Spinal cord (tissue), 9 donors: ENCODE measurements at regions not wholly inside any gene's neighbourhood (a gene's known extent, or its start where the extent isn't known, plus 50 kb on each side); places are given as distances from the start of the nearest gene placed in this dataset.
A peak's percentile ranks its signal among the peaks of the same experiment; 100 is the strongest.
"Not testable (repeated sequence)": the region's sequence is repeated elsewhere in the genome, so short reads cannot be mapped to it uniquely, and the experiment has no call there.

ENCODE experiments used
- DNase-seq, 6 donors: peaks; one replicate each; pipeline versions ENCODE4 v3.0.0 to v3.0.0-alpha.2; 2013 to 2015; ENCODE audit warnings: low spot score in 6 of 6, low read depth in 4 of 6
- H3K27ac ChIP-seq: one replicate; pipeline ENCODE4 v1.5.1; 2013; ENCODE audit warnings: low read depth, low read length, control low read depth
- H3K27me3 ChIP-seq: one replicate; pipeline ENCODE4 v1.6.1; 2013; ENCODE audit warnings: low read length; ENCODE audit not compliant: control insufficient read depth, insufficient read depth
- H3K36me3 ChIP-seq: one replicate; pipeline ENCODE4 v1.6.1; 2013; ENCODE audit warnings: low read length; ENCODE audit not compliant: control insufficient read depth, insufficient read depth
- H3K4me1 ChIP-seq: one replicate; pipeline ENCODE4 v1.6.1; 2013; ENCODE audit warnings: low read length; ENCODE audit not compliant: control insufficient read depth, insufficient read depth
- H3K4me3 ChIP-seq: one replicate; pipeline ENCODE4 v1.5.1; 2013; ENCODE audit warnings: low read depth, low read length, control low read depth
- H3K9me3 ChIP-seq: one replicate; pipeline ENCODE4 v1.6.1; 2013; ENCODE audit warnings: low read length; ENCODE audit not compliant: control insufficient read depth, insufficient read depth
- WGBS: methylation state at CpG from one replicate; pipeline ENCODE4 v1.1.5; 2013; ENCODE audit warnings: missing lambda C conversion rate; ENCODE audit not compliant: insufficient coverage; 5-methylcytosine and 5-hydroxymethylcytosine counted together
- donor health status: healthy.

- DNase-seq: peak in 1 of 6 donors; percentile 6
- Histone ChIP-seq H3K27me3 (no peaks in the 10 kb centered on the region), H3K9me3 (peaks cover 3% of the 10 kb centered on the region), H3K4me1 (no peaks in the 10 kb centered on the region), H3K27ac (no peak overlapping the region), H3K4me3 (no peak overlapping the region), H3K36me3 (no peaks in the 10 kb centered on the region)
- 80% methylated on average over 1 of the region's 2 CpGs for WGBS
Measured at GRCh38 chr10:20492447-20492846, 404.7 kb downstream of the NEBL start.

GRCh38 chr10:20489961-20490360 is 407.1 kb downstream of the NEBL start:
- no peak overlapping the region for H3K27ac ChIP-seq
- no peak overlapping the region for H3K4me3 ChIP-seq
- no peaks in the 10 kb centered on the region for H3K36me3 ChIP-seq
- no CpG with 5 or more reads among the region's 4 CpGs for WGBS
- no peaks in the 10 kb centered on the region for H3K4me1 ChIP-seq
- H3K27me3 ChIP-seq: no peaks in the 10 kb centered on the region
- peaks cover 3% of the 10 kb centered on the region for H3K9me3 ChIP-seq
- no peak for DNase-seq

DNA sequence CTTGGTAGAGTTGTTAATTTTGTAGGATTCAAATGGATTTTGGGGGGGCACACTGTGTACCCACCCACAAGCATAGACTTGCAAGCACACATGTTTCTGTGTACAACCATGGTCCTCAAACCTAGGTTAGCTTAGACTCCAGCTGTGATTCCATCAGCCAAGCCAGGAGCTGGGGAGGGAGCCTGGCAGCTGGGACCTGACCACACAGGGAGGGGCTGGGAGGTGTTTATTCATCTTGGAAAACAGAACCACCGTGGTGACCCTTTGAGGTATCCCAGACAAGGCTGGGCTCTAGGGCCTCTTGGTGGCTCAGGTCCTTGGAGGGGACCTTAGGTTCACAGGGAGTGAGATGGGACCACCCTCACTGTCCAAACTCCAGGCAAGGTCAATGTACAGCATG is 410.3 kb downstream of the NEBL start:
- no peaks in the 10 kb centered on the region for H3K27me3 ChIP-seq
- 86% methylated on average over 1 of the region's 1 CpG for whole genome bisulfite sequencing

DNA sequence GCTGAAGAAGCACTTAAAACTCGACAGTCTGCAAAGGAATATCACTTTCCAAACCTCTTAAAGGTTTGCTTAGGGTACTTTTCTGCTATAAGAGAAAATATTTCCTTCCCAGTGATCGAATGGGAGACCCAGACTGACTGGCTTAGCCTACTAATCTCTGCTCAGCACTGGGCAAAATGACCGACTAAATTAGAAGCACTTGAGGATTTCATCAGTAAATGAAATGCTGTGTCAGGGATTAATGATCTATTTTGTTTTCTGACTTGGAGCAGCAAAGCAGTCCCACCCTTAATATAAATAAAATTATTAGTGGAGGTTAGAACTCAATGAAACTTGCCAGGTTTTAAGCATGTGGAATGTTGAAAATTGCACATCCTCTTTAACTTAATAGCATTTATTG is 411.6 kb downstream of the NEBL start:
- H3K36me3 ChIP-seq: no peaks in the 10 kb centered on the region
- no peak overlapping the region for H3K4me3 ChIP-seq
- no CpG with 5 or more reads among the region's 3 CpGs for WGBS
- no peak overlapping the region for H3K27ac ChIP-seq
- no peaks in the 10 kb centered on the region for H3K4me1 ChIP-seq
- no peaks in the 10 kb centered on the region for H3K9me3 ChIP-seq
- no peaks in the 10 kb centered on the region for H3K27me3 ChIP-seq
- peak in 1 of 6 donors; percentile 13 for DNase-seq

More for the DNA sequence above, 410.3 kb downstream of the NEBL start:
- Histone ChIP-seq H3K4me1 (no peaks in the 10 kb centered on the region), H3K36me3 (no peaks in the 10 kb centered on the region), H3K4me3 (no peak overlapping the region), H3K9me3 (no peaks in the 10 kb centered on the region), H3K27ac (no peak overlapping the region)
- peak in 1 of 6 donors; percentile 14 for DNase-seq

DNA sequence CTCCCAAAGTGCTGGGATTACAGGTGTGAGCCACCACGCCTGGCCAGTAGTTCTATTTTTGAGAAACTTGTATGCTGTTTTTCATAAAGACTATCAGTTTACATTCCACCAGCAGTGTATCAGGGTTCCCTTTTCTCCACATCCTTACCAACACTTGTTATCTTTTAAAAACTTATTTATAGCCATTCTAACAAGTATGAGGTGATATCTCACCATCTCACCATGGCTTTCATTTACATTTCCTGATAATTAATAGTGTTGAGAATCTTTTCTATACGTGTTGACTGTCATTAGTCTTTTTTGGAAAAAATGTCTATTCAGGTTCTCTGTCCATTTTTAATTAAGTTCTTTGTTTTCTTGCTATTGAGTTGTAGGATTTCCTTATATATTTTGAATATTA is 416.1 kb downstream of the NEBL start:
- DNase-seq: no peak
- no CpG with 5 or more reads among the region's 2 CpGs for WGBS
- no peaks in the 10 kb centered on the region for H3K36me3 ChIP-seq
- no peak overlapping the region for H3K4me3 ChIP-seq
- no peaks in the 10 kb centered on the region for H3K4me1 ChIP-seq
- no peaks in the 10 kb centered on the region for H3K27me3 ChIP-seq
- H3K9me3 ChIP-seq: no peaks in the 10 kb centered on the region
- no peak overlapping the region for H3K27ac ChIP-seq

DNA sequence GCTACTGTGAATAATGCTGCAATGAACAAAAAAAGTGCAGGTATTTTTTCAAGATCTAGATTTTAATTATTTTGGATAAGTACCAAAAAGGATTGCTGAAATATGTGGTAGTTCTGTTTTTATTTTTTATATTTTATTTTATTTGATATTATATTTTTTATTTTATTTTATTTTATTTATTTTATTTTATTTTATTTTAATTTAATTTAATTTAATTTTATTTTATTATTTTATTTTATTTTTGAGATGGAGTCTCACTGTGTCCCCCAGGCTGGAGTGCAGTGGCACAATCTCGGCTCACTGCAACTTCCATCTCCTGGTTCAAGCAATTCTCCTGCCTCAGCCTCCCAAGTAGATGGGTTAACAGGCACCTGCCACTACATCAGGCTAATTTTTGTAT is 416.5 kb downstream of the NEBL start:
- no CpG with 5 or more reads among the region's 1 CpG for WGBS

GRCh38 chr10:20474064-20474463 is 423.0 kb downstream of the NEBL start:
- Histone ChIP-seq H3K27me3 (no peaks in the 10 kb centered on the region), H3K36me3 (no peaks in the 10 kb centered on the region), H3K27ac (no peak overlapping the region), H3K4me1 (no peaks in the 10 kb centered on the region), H3K4me3 (no peak overlapping the region), H3K9me3 (no peaks in the 10 kb centered on the region)
- WGBS: 100% methylated on average over 1 of the region's 2 CpGs
- no peak for DNase-seq

More for the DNA sequence above, 416.5 kb downstream of the NEBL start:
- not testable (repeated sequence) for H3K4me3 ChIP-seq, H3K27me3 ChIP-seq, H3K4me1 ChIP-seq, H3K27ac ChIP-seq, DNase-seq, H3K9me3 ChIP-seq, H3K36me3 ChIP-seq

DNA sequence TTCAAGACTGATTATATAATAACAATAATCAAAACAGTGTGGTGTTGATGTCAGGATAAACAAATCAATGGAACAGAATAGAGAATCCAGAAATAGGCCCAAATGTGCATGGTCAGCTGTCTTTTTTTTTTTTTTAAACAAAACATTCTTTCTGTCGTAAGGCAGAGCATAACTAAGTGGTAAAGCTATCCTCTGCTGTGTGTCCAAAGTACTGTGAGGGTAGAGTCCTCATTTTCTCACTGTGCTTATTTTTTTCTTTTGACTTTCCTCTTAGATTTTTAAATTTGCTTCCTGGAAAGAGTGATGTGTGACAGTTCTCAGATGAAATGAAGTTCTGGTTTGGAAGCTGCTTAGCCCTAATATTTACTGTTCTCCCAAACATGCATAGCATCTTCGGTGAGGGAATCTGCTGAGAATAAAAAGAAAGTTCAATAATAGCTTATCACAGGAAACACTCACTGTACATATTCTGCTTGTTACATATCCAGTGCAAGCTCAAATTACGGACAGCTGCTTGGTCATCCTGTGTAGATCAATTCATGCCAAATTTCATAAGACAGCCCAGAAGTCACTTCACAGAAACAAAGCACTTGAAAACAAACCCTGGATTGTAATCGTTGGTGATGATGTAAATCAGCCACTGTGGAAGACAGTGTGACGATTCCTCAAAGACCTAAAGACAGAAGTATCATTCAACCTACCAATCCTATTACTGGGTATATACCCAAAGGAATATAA is 423.9 kb downstream of the NEBL start:
- no peaks in the 10 kb centered on the region for H3K9me3 ChIP-seq
- no peaks in the 10 kb centered on the region for H3K4me1 ChIP-seq
- H3K4me3 ChIP-seq: no peak overlapping the region
- H3K27ac ChIP-seq: no peak overlapping the region
- no peak for DNase-seq
- 83% methylated on average over 1 of the region's 5 CpGs for WGBS
- H3K36me3 ChIP-seq: no peaks in the 10 kb centered on the region
- H3K27me3 ChIP-seq: no peaks in the 10 kb centered on the region

- Histone ChIP-seq H3K27ac (no peak overlapping the region), H3K9me3 (no peaks in the 10 kb centered on the region), H3K36me3 (no peaks in the 10 kb centered on the region), H3K27me3 (no peaks in the 10 kb centered on the region), H3K4me1 (no peaks in the 10 kb centered on the region), H3K4me3 (no peak overlapping the region)
- DNase-seq: no peak
Measured at GRCh38 chr10:20466731-20467130, 430.4 kb downstream of the NEBL start.

GRCh38 chr10:20457649-20458048 is 439.5 kb downstream of the NEBL start:
- Histone ChIP-seq H3K4me3 (no peak overlapping the region), H3K27ac (no peak overlapping the region), H3K9me3 (no peaks in the 10 kb centered on the region), H3K4me1 (no peaks in the 10 kb centered on the region), H3K27me3 (no peaks in the 10 kb centered on the region), H3K36me3 (no peaks in the 10 kb centered on the region)
- peak in 2 of 6 donors; percentile 58 to 73 for DNase-seq
- 40% methylated on average over 1 of the region's 2 CpGs for WGBS
